ENCODE measurements at regions not wholly inside any gene's neighbourhood (a gene's known extent, or its start where the extent isn't known, plus 50 kb on each side); places are given as distances from the start of the nearest gene placed in this dataset.

- H3K36me3 ChIP-seq, result no peaks in the 10 kb centered on the region
- no peak for TF ChIP-seq POLR2AphosphoS5 (IDR thresholded peaks at IDR 0.05)
- TF ChIP-seq POLR2A (IDR thresholded peaks at IDR 0.05), result no peak
- TF ChIP-seq EP300 (IDR thresholded peaks at IDR 0.05), result no peak
- no peak for TF ChIP-seq CTCF (IDR thresholded peaks at IDR 0.05)
- intact Hi-C loops (cut with DNase I), result no loop called here
- no peaks in the 10 kb centered on the region for H3K4me1 ChIP-seq
- H3K27ac ChIP-seq, result no peak overlapping the region
- no peaks in the 10 kb centered on the region for H3K27me3 ChIP-seq
- no peak overlapping the region for H3K4me3 ChIP-seq
- WGBS, 2 donors, result 52 to 79% methylated on average over 3 of the region's 3 CpGs
- no peak for DNase-seq
- no peaks in the 10 kb centered on the region for H3K9me3 ChIP-seq
Observed at GRCh38 chr6:100181309-100181708, 187.3 kb upstream of the MCHR2 start.

GRCh38 chr6:100179576-100179975 lies 185.6 kb upstream of the MCHR2 start:
- no peak for DNase-seq
- no peak for TF ChIP-seq POLR2AphosphoS5 (IDR thresholded peaks at IDR 0.05)
- no peak for TF ChIP-seq POLR2A (IDR thresholded peaks at IDR 0.05)
- TF ChIP-seq CTCF (IDR thresholded peaks at IDR 0.05), result no peak
- no peak for TF ChIP-seq EP300 (IDR thresholded peaks at IDR 0.05)
- no peak overlapping the region for H3K27ac ChIP-seq
- H3K4me3 ChIP-seq, result no peak overlapping the region
- no peaks in the 10 kb centered on the region for H3K9me3 ChIP-seq
- no peaks in the 10 kb centered on the region for H3K36me3 ChIP-seq
- 99% methylated on average over 1 of the region's 1 CpG for WGBS, 2 donors
- H3K4me1 ChIP-seq, result no peaks in the 10 kb centered on the region
- intact Hi-C loops (cut with DNase I), result no loop called here
- no peaks in the 10 kb centered on the region for H3K27me3 ChIP-seq

GRCh38 chr6:100177956-100178355 lies 183.9 kb upstream of the MCHR2 start:
- intact Hi-C loops (cut with DNase I), result no loop called here
- no peak for DNase-seq
- H3K27me3 ChIP-seq, result no peaks in the 10 kb centered on the region
- no peaks in the 10 kb centered on the region for H3K9me3 ChIP-seq
- no peak overlapping the region for H3K4me3 ChIP-seq
- no peaks in the 10 kb centered on the region for H3K36me3 ChIP-seq
- 41 to 57% methylated on average over 1 of the region's 1 CpG for WGBS, 2 donors
- no peaks in the 10 kb centered on the region for H3K4me1 ChIP-seq
- no peak for TF ChIP-seq POLR2AphosphoS5 (IDR thresholded peaks at IDR 0.05)
- TF ChIP-seq POLR2A (IDR thresholded peaks at IDR 0.05), result no peak
- TF ChIP-seq EP300 (IDR thresholded peaks at IDR 0.05), result no peak
- TF ChIP-seq CTCF (IDR thresholded peaks at IDR 0.05), result no peak
- H3K27ac ChIP-seq, result no peak overlapping the region

GRCh38 chr6:100176951-100177710 lies 183.1 kb upstream of the MCHR2 start:
- Histone ChIP-seq H3K9me3 (no peaks in the 10 kb centered on the region), H3K27ac (no peak overlapping the region), H3K27me3 (no peaks in the 10 kb centered on the region), H3K4me3 (no peak overlapping the region), H3K36me3 (no peaks in the 10 kb centered on the region), H3K4me1 (no peaks in the 10 kb centered on the region)
- no peak for TF ChIP-seq POLR2AphosphoS5 (IDR thresholded peaks at IDR 0.05)
- no peak for TF ChIP-seq EP300 (IDR thresholded peaks at IDR 0.05)
- no peak for TF ChIP-seq CTCF (IDR thresholded peaks at IDR 0.05)
- no peak for TF ChIP-seq POLR2A (IDR thresholded peaks at IDR 0.05)
- intact Hi-C loops (cut with DNase I), result no loop called here
- no peak for DNase-seq
- 85 to 90% methylated on average over 4 of the region's 4 CpGs for WGBS, 2 donors
